ENCODE measurements at regions not wholly inside any gene's neighbourhood (a gene's known extent, or its start where the extent isn't known, plus 50 kb on each side); places are given as distances from the start of the nearest gene placed in this dataset.

DNA sequence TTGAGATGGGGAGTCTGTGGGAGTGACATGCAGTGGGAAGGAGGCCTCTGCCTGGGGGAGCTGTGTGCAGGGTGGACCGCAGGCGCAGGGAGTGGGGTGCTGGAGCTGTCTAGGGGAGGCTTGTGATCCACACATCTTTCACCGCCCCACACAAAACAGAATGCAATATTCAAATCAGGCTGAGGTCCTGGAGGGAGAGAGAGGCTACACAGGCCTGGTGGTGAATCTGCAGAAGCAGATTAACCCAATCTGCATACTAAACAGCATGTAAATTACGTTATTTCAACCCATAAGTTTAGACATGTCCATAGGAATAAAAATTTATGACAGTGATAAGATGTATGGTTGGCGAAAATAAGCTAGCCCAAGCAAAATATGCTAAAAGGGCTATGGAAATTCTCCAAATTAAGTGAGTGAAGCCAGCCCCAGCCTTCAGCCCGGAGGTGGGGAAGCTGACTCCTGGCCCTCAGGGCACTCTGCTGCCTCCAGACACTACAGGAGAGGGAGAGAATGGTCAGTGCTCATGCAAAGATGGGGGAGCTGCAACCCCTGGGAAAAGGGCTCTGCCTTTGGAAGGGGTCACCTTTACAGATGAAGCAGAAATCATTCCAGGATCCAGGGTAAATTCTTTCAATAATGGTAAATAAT lies 156.2 kb upstream of the CTTNBP2NL start:
- DNase-seq = no peak
- WGBS, 3 donors = 43 to 64% (median 50%) methylated on average over 6 of the region's 6 CpGs
- Histone ChIP-seq H3K9me3 (no peaks in the 10 kb centered on the region), H3K27me3 (no peaks in the 10 kb centered on the region), H3K4me3 (no peak overlapping the region), H3K4me1 (ENCODE audit: insufficient read depth) (no peaks in the 10 kb centered on the region), H3K27ac (no peak overlapping the region), H3K36me3 (no peaks in the 10 kb centered on the region)
- intact Hi-C loops (cut with DNase I) = no loop called here
- TF ChIP-seq POLR2A (IDR thresholded peaks at IDR 0.05) = no peak
- TF ChIP-seq EP300 (IDR thresholded peaks at IDR 0.05) = no peak
- TF ChIP-seq, protein P1, sequence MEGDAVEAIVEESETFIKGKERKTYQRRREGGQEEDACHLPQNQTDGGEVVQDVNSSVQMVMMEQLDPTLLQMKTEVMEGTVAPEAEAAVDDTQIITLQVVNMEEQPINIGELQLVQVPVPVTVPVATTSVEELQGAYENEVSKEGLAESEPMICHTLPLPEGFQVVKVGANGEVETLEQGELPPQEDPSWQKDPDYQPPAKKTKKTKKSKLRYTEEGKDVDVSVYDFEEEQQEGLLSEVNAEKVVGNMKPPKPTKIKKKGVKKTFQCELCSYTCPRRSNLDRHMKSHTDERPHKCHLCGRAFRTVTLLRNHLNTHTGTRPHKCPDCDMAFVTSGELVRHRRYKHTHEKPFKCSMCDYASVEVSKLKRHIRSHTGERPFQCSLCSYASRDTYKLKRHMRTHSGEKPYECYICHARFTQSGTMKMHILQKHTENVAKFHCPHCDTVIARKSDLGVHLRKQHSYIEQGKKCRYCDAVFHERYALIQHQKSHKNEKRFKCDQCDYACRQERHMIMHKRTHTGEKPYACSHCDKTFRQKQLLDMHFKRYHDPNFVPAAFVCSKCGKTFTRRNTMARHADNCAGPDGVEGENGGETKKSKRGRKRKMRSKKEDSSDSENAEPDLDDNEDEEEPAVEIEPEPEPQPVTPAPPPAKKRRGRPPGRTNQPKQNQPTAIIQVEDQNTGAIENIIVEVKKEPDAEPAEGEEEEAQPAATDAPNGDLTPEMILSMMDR (IDR thresholded peaks at IDR 0.05) = no peak

DNA sequence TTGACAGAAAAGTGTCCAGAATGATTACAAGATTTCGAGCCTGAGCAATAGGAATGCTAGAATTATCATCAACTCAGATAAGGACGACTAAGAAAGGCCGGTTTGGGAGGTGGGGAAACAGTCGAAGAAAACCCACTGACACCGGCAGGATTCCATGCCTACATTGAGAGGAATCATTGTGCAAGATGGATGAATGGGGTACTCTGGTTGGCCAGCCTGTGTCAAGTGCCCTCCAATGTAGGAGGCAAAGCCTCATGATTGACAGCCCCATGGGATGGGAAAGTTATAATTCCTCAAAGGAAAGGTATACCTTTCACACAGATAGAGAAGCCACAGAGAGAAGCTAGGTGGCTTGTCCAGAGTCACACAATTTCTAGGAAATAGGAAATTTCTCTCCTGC lies 153.5 kb upstream of the CTTNBP2NL start:
- Histone ChIP-seq H3K36me3 (no peaks in the 10 kb centered on the region), H3K4me3 (no peak overlapping the region), H3K27me3 (no peaks in the 10 kb centered on the region), H3K9me3 (no peaks in the 10 kb centered on the region), H3K4me1 (ENCODE audit: insufficient read depth) (no peaks in the 10 kb centered on the region), H3K27ac (no peak overlapping the region)
- intact Hi-C loops (cut with DNase I) = no loop called here
- no peak for DNase-seq
- TF ChIP-seq POLR2A (IDR thresholded peaks at IDR 0.05) (no peak), EP300 (IDR thresholded peaks at IDR 0.05) (no peak)
- TF ChIP-seq, protein P1 (IDR thresholded peaks at IDR 0.05) = no peak
- 75 to 82% (median 80%) methylated on average over 5 of the region's 5 CpGs for WGBS, 3 donors

DNA sequence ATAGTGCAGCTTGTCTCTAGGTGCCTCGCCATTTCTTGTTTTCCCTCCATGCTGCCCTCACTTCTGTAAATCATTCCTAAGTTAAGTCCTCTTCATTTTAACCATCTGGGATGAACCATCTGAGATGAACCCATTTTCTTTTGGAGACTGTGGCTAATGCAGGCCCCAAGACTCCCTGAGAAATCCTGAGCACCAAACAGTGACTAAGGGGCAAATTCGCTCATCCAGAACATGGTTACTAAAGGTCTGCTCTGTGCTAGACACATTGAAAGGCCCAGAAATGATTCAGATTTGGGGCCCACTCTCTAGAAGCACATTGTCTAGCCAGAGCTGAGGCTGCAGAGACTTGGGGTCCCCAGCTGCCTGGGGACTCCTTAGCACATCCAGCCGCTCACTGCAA lies 151.9 kb upstream of the CTTNBP2NL start:
- no peaks in the 10 kb centered on the region for H3K4me1 ChIP-seq (ENCODE audit: insufficient read depth)
- intact Hi-C loops (cut with DNase I) = no loop called here
- H3K27me3 ChIP-seq = no peaks in the 10 kb centered on the region
- DNase-seq = no peak
- no peak overlapping the region for H3K4me3 ChIP-seq
- no peak for TF ChIP-seq EP300 (IDR thresholded peaks at IDR 0.05)
- TF ChIP-seq, protein P1 (IDR thresholded peaks at IDR 0.05) = no peak
- no peak for TF ChIP-seq POLR2A (IDR thresholded peaks at IDR 0.05)
- whole genome bisulfite sequencing, 3 donors = 87 to 96% (median 95%) methylated on average over 3 of the region's 3 CpGs
- no peaks in the 10 kb centered on the region for H3K9me3 ChIP-seq
- H3K27ac ChIP-seq = no peak overlapping the region
- no peaks in the 10 kb centered on the region for H3K36me3 ChIP-seq

DNA sequence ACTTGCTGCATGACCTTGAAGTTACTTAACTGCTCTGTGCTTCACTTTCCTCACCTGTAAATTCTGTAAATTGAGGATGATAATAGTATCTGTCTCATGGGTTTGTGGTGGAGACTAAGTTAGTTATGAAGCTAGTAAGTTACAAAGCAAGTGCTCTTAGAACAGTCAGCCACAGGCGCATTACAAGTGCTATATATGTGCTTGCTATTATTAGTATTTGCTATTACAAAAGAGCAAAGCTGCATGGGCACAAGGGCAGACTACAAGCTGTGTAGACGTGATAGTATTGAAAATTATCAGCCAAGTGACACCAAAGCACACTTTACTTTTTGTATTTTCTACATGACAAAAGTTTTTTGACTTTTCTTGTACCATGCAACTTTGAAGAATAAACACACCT lies 150.9 kb upstream of the CTTNBP2NL start:
- intact Hi-C loops (cut with DNase I) = no loop called here
- no peak overlapping the region for H3K27ac ChIP-seq
- WGBS, 3 donors = 73 to 80% (median 73%) methylated on average over 2 of the region's 2 CpGs
- no peaks in the 10 kb centered on the region for H3K36me3 ChIP-seq
- no peak for DNase-seq
- no peaks in the 10 kb centered on the region for H3K4me1 ChIP-seq (ENCODE audit: insufficient read depth)
- no peaks in the 10 kb centered on the region for H3K9me3 ChIP-seq
- H3K4me3 ChIP-seq = no peak overlapping the region
- TF ChIP-seq, protein P1 (IDR thresholded peaks at IDR 0.05) = no peak
- TF ChIP-seq POLR2A (IDR thresholded peaks at IDR 0.05) (no peak), EP300 (IDR thresholded peaks at IDR 0.05) (no peak)
- H3K27me3 ChIP-seq = no peaks in the 10 kb centered on the region
